ENCODE measurements at regions not wholly inside any gene's neighbourhood (a gene's known extent, or its start where the extent isn't known, plus 50 kb on each side); places are given as distances from the start of the nearest gene placed in this dataset.
"Not testable (repeated sequence)": the region's sequence is repeated elsewhere in the genome, so short reads cannot be mapped to it uniquely, and the experiment has no call there.

DNA sequence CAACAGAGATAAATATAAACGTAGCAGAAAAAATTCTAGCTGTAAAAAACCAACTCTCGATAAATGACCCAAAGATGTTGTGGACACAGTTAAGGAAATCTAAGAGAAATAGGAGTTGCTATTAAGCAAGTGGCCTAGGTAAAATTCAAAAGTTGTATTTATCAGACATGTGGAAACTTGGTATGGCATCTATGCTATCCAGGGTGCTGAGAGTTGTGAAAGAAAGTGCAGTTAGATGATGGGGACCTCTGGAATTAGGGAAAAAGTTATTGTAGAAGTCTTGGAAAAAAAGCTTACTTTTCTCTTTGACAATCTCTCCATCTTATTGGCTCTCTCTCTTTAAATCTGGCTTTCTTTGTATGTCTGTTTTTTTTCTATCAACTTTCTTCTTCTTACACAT lies 1090.9 kb downstream of the TBL1XR1 start:
- Histone ChIP-seq H3K9me2 (ENCODE audit: insufficient read depth) (no peaks in the 10 kb centered on the region), H3K4me3 (no peak overlapping the region), H2AFZ (no peak overlapping the region), H3K9me3 (ENCODE audit: insufficient read depth, low read depth) (0 out of 2 replicates have a peak, but pooled peaks cover 7% of the 10 kb centered on the region), H3K4me1 (replicated peaks; ENCODE audit: insufficient read depth) (no peaks in the 10 kb centered on the region), H3F3A (ENCODE audit: insufficient read depth, low read depth) (no peaks in the 10 kb centered on the region), H3K36me3 (ENCODE audit: low read depth) (no peaks in the 10 kb centered on the region), H4K20me1 (ENCODE audit: insufficient read depth) (no peaks in the 10 kb centered on the region), H3K27me3 (ENCODE audit: insufficient read depth, low read depth) (no peaks in the 10 kb centered on the region), H3K79me2 (ENCODE audit: low read depth) (no peaks in the 10 kb centered on the region), H3K27ac (no peak overlapping the region), H3K4me2 (no peak overlapping the region)
- TF ChIP-seq EZH2 (IDR thresholded peaks at IDR 0.05; ENCODE audit: low read depth) = no peak
- TF ChIP-seq CTCF (conservative IDR thresholded peaks at IDR 0.05) = no peak
- intact Hi-C loops (cut with micrococcal nuclease; ENCODE audit: unreplicated experiment) = no loop called here
- POLR2A ChIA-PET (ENCODE audit: unreplicated experiment) = no interaction called here
- CTCF ChIA-PET = no interaction called here
- no peak for DNase-seq
- no TSS peak for BruUV-seq (replicated peaks)

- Histone ChIP-seq H3K36me3 (ENCODE audit: low read depth) (no peaks in the 10 kb centered on the region), H3F3A (ENCODE audit: insufficient read depth, low read depth) (no peaks in the 10 kb centered on the region), H3K4me1 (replicated peaks; ENCODE audit: insufficient read depth) (no peaks in the 10 kb centered on the region), H3K27ac (no peak overlapping the region), H2AFZ (no peak overlapping the region), H4K20me1 (ENCODE audit: insufficient read depth) (no peaks in the 10 kb centered on the region), H3K4me2 (no peak overlapping the region), H3K79me2 (ENCODE audit: low read depth) (no peaks in the 10 kb centered on the region), H3K9me3 (ENCODE audit: insufficient read depth, low read depth) (0 out of 2 replicates have a peak, but pooled peaks cover under 1% of the 10 kb centered on the region), H3K9me2 (ENCODE audit: insufficient read depth) (no peaks in the 10 kb centered on the region), H3K27me3 (ENCODE audit: insufficient read depth, low read depth) (no peaks in the 10 kb centered on the region), H3K4me3 (no peak overlapping the region)
- TF ChIP-seq CTCF (conservative IDR thresholded peaks at IDR 0.05) (no peak), EZH2 (IDR thresholded peaks at IDR 0.05; ENCODE audit: low read depth) (no peak)
- BruUV-seq (replicated peaks) = no TSS peak
- CTCF ChIA-PET = no interaction called here
- POLR2A ChIA-PET (ENCODE audit: unreplicated experiment) = no interaction called here
- no peak for DNase-seq
- intact Hi-C loops (cut with micrococcal nuclease; ENCODE audit: unreplicated experiment) = no loop called here
Observed at GRCh38 chr3:176097027-176097426, 1100.3 kb downstream of the TBL1XR1 start.

- H2AFZ ChIP-seq; H3K9me2 ChIP-seq (ENCODE audit: insufficient read depth); H3K4me2 ChIP-seq; H3K27ac ChIP-seq; DNase-seq; POLR2A ChIA-PET (ENCODE audit: unreplicated experiment); H4K20me1 ChIP-seq (ENCODE audit: insufficient read depth); H3K36me3 ChIP-seq (ENCODE audit: low read depth); H3K4me3 ChIP-seq; H3K9me3 ChIP-seq (ENCODE audit: insufficient read depth, low read depth); H3K27me3 ChIP-seq (ENCODE audit: insufficient read depth, low read depth); intact Hi-C loops (cut with micrococcal nuclease; ENCODE audit: unreplicated experiment); H3K4me1 ChIP-seq (replicated peaks; ENCODE audit: insufficient read depth); H3F3A ChIP-seq (ENCODE audit: insufficient read depth, low read depth); H3K79me2 ChIP-seq (ENCODE audit: low read depth); CTCF ChIA-PET; BruUV-seq (replicated peaks): not testable (repeated sequence)
Observed at GRCh38 chr3:176093892-176094291, 1103.4 kb downstream of the TBL1XR1 start.

DNA sequence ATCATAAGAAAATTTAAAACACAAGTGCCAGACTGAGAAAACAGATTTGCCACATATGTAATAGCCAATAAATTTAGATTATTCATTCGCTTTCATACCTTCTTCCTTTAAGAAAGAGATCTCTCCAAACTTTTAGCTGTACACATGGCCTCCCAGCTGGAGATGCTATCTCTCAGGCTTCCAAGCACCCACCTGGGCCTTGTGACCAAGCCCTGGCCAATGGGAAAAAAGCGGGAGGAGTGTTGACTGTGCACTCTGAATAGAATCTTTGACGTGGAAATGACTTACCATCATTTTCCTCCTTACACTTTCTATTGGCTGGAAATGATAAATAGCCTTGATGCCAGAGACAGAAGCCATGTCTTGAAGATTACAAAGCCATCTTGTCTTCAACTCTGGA lies 1106.6 kb downstream of the TBL1XR1 start:
- BruUV-seq (replicated peaks) = no TSS peak

More for the DNA sequence above, 1106.6 kb downstream of the TBL1XR1 start:
- ChIA-PET POLR2A (ENCODE audit: unreplicated experiment) (no interaction called here), CTCF (no interaction called here)
- no peak overlapping the region for H3K27ac ChIP-seq
- no peak overlapping the region for H2AFZ ChIP-seq
- no peaks in the 10 kb centered on the region for H3F3A ChIP-seq (ENCODE audit: insufficient read depth, low read depth)
- no peaks in the 10 kb centered on the region for H4K20me1 ChIP-seq (ENCODE audit: insufficient read depth)
- DNase-seq = no peak
- H3K79me2 ChIP-seq (ENCODE audit: low read depth) = no peaks in the 10 kb centered on the region
- H3K4me1 ChIP-seq (replicated peaks; ENCODE audit: insufficient read depth) = no peaks in the 10 kb centered on the region
- H3K36me3 ChIP-seq (ENCODE audit: low read depth) = no peaks in the 10 kb centered on the region
- no peak overlapping the region for H3K4me2 ChIP-seq
- no peaks in the 10 kb centered on the region for H3K9me2 ChIP-seq (ENCODE audit: insufficient read depth)
- intact Hi-C loops (cut with micrococcal nuclease; ENCODE audit: unreplicated experiment) = no loop called here
- no peaks in the 10 kb centered on the region for H3K27me3 ChIP-seq (ENCODE audit: insufficient read depth, low read depth)
- H3K9me3 ChIP-seq (ENCODE audit: insufficient read depth, low read depth) = no peaks in the 10 kb centered on the region; the same call in 1 of the 2 replicates
- no peak overlapping the region for H3K4me3 ChIP-seq
- TF ChIP-seq CTCF (conservative IDR thresholded peaks at IDR 0.05) (no peak), EZH2 (IDR thresholded peaks at IDR 0.05; ENCODE audit: low read depth) (no peak)

Measured in PC-9 (cell line).